ENCODE measurements at regions not wholly inside any gene's neighbourhood (a gene's known extent, or its start where the extent isn't known, plus 50 kb on each side); places are given as distances from the start of the nearest gene placed in this dataset.

DNA sequence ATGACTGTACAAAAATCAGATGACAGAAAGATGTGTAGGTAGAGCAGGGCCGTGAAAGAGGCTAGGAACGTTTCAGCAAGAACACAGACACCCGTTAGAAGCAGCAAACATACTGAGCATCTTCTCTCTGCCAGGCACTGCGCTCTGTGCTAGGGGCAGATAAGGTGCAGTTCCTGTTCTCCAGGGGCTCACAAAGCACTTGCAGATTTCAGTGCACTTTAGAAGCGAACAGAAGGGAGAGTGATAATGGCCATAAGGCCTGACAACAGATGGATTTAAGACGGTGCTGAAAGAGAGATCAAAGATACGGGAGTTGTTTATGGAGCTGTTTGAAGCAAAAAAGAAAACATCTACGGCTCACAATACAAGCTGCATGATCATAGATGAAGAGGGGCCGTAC lies 200.3 kb upstream of the FOXD3 start:
- no peak overlapping the region for H3K4me3 Mint-ChIP-seq
- no peaks in the 10 kb centered on the region for H3K9me3 Mint-ChIP-seq
- POLR2A ChIA-PET = no interaction called here
- H3K27me3 Mint-ChIP-seq = peaks cover 9% of the 10 kb centered on the region
- CTCF ChIA-PET = no interaction called here
- DNase-seq = no peak
- no peak for ATAC-seq
- intact Hi-C loops (cut with micrococcal nuclease) = no loop called here
- H3K4me1 Mint-ChIP-seq (ENCODE audit: low read depth) = no peaks in the 10 kb centered on the region
- no peaks in the 10 kb centered on the region for H3K36me3 Mint-ChIP-seq (ENCODE audit: low read depth)
- H3K27ac Mint-ChIP-seq = no peak overlapping the region
- TF ChIP-seq, protein P1, sequence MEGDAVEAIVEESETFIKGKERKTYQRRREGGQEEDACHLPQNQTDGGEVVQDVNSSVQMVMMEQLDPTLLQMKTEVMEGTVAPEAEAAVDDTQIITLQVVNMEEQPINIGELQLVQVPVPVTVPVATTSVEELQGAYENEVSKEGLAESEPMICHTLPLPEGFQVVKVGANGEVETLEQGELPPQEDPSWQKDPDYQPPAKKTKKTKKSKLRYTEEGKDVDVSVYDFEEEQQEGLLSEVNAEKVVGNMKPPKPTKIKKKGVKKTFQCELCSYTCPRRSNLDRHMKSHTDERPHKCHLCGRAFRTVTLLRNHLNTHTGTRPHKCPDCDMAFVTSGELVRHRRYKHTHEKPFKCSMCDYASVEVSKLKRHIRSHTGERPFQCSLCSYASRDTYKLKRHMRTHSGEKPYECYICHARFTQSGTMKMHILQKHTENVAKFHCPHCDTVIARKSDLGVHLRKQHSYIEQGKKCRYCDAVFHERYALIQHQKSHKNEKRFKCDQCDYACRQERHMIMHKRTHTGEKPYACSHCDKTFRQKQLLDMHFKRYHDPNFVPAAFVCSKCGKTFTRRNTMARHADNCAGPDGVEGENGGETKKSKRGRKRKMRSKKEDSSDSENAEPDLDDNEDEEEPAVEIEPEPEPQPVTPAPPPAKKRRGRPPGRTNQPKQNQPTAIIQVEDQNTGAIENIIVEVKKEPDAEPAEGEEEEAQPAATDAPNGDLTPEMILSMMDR (IDR thresholded peaks at IDR 0.05) = no peak

DNA sequence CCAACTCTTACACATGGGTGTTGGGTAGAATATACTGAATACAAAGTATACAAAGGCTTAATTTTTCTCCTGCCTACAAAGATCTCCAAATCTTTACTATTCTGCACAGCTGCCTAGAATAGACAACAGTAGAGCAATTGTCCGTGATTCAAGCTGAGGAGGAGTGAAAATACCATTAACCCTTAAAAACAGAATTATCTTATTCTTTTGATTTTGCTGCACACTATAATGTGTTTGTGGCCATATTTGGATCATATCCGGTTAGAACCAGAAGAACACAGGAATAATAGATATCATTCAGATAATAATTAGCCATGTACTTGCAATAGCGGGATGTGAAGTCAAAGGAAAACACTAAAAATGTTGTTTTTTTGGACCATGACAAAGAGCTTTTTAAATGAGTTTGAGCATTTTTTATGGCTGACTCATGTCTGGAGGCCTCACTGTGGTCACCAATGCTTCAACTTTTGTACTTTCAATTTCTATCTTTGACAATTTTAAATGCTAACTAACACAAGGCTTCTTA lies 197.6 kb upstream of the FOXD3 start:
- intact Hi-C loops (cut with micrococcal nuclease) = no loop called here
- no peak for ATAC-seq
- H3K4me3 Mint-ChIP-seq = no peak overlapping the region
- H3K4me1 Mint-ChIP-seq (ENCODE audit: low read depth) = no peaks in the 10 kb centered on the region
- no peaks in the 10 kb centered on the region for H3K36me3 Mint-ChIP-seq (ENCODE audit: low read depth)
- POLR2A ChIA-PET = no interaction called here
- H3K27ac Mint-ChIP-seq = no peak overlapping the region
- H3K9me3 Mint-ChIP-seq = no peaks in the 10 kb centered on the region
- TF ChIP-seq, protein P1 (IDR thresholded peaks at IDR 0.05) = no peak
- peaks cover 9% of the 10 kb centered on the region for H3K27me3 Mint-ChIP-seq
- DNase-seq = no peak
- CTCF ChIA-PET = no interaction called here

DNA sequence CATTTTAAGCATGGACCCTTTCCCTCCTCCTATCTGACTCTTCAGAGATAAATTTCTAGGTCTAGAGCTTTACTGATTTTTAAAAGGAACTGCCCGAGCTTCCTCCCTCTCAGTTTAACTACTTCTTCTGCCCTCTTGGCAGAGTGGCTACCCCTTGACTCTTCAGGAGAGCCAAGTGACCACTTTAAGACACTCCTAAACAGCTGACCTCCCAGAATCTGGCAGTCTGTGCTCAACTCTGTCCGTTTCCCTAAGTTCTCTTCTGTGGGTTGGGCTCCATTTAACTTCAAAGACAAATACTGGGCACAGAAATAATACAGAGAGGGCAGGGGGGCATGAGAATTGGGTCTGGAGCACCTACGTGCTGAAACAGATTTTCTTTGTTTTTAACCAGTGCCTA lies 196.3 kb upstream of the FOXD3 start:
- H3K27me3 Mint-ChIP-seq = peaks cover 15% of the 10 kb centered on the region
- DNase-seq (no peak), ATAC-seq (no peak)
- intact Hi-C loops (cut with micrococcal nuclease) = no loop called here
- H3K27ac Mint-ChIP-seq = no peak overlapping the region
- H3K9me3 Mint-ChIP-seq = no peaks in the 10 kb centered on the region
- POLR2A ChIA-PET = no interaction called here
- TF ChIP-seq, protein P1 (IDR thresholded peaks at IDR 0.05) = no peak
- CTCF ChIA-PET = interaction anchor here (1.0 kb wide), 1 partner anchor 9 kb away, joined by 3 read pairs; no protein-coding TSS in a partner anchor
- no peaks in the 10 kb centered on the region for H3K4me1 Mint-ChIP-seq (ENCODE audit: low read depth)
- no peaks in the 10 kb centered on the region for H3K36me3 Mint-ChIP-seq (ENCODE audit: low read depth)
- no peak overlapping the region for H3K4me3 Mint-ChIP-seq

DNA sequence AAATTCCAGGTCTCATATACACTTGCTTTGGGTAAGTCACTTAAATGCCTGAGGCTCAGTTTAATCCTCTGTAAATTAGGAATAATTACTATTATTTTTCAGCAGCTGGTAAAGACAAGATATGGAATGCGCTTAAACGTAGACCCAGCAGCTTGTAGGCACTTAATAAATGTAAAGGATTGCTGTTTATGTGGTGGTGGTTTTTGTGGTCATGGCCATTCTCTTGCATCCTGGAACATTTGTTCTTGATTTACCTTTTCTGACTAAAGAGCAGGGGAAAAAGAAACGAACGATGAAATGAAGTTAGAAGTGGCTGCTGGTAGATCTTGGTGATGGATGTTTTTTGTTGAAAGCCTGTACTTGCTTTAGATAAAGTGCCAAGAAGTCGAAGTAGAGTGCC lies 195.0 kb upstream of the FOXD3 start:
- CTCF ChIA-PET = no interaction called here
- Mint-ChIP-seq H3K4me3 (no peak overlapping the region), H3K27me3 (peaks cover 15% of the 10 kb centered on the region), H3K36me3 (ENCODE audit: low read depth) (no peaks in the 10 kb centered on the region), H3K27ac (no peak overlapping the region), H3K4me1 (ENCODE audit: low read depth) (no peaks in the 10 kb centered on the region), H3K9me3 (no peaks in the 10 kb centered on the region)
- intact Hi-C loops (cut with micrococcal nuclease) = no loop called here
- no peak for DNase-seq
- POLR2A ChIA-PET = no interaction called here
- ATAC-seq = no peak
- TF ChIP-seq, protein P1 (IDR thresholded peaks at IDR 0.05) = no peak

DNA sequence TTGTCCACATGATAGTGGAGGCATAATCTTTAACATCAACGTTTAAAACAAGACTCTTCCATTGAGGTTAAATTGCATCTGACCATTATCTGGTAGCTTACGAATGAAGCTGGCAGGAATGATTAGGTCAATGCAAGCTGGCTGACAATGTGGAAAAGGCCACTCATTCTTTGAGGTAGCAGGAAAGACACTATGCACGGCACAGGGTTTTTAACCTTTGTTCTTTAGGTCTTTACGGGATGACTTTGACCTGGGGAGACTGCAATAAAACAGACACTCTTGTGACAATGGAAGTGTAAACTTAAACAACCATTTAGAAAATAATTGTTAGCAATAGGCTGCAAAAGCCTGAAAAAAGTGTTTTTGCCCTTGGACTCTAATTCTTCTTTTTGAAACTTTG lies 193.8 kb upstream of the FOXD3 start:
- ChIA-PET POLR2A (no interaction called here), CTCF (no interaction called here)
- TF ChIP-seq, protein P1 (IDR thresholded peaks at IDR 0.05) = no peak
- intact Hi-C loops (cut with micrococcal nuclease) = no loop called here
- no peaks in the 10 kb centered on the region for H3K9me3 Mint-ChIP-seq
- H3K4me1 Mint-ChIP-seq (ENCODE audit: low read depth) = no peaks in the 10 kb centered on the region
- H3K36me3 Mint-ChIP-seq (ENCODE audit: low read depth) = no peaks in the 10 kb centered on the region
- no peak overlapping the region for H3K4me3 Mint-ChIP-seq
- DNase-seq (no peak), ATAC-seq (no peak)
- peaks cover 17% of the 10 kb centered on the region for H3K27me3 Mint-ChIP-seq
- no peak overlapping the region for H3K27ac Mint-ChIP-seq

All from activated CD8-positive, alpha-beta T cell treated with anti-CD3 and anti-CD28 coated beads for 36 hours (primary cell).